ENCODE measurements at regions not wholly inside any gene's neighbourhood (a gene's known extent, or its start where the extent isn't known, plus 50 kb on each side); places are given as distances from the start of the nearest gene placed in this dataset.
"Not testable (repeated sequence)": the region's sequence is repeated elsewhere in the genome, so short reads cannot be mapped to it uniquely, and the experiment has no call there.

GRCh38 chr1:193387406-193387805 lies 201.0 kb upstream of the B3GALT2 start:
- TF ChIP-seq SNAI2 (CRISPR knock-in tag; IDR thresholded peaks at IDR 0.05) (no peak), POU6F1 (CRISPR knock-in tag; IDR thresholded peaks at IDR 0.05; ENCODE audit: borderline replicate concordance, low read depth) (no peak), TCF4 (CRISPR knock-in tag; IDR thresholded peaks at IDR 0.05; ENCODE audit: borderline replicate concordance) (no peak), ZNF565 (CRISPR knock-in tag; conservative IDR thresholded peaks at IDR 0.05; ENCODE audit: low read depth) (no peak), RARB (CRISPR knock-in tag; IDR thresholded peaks at IDR 0.05) (no peak), CSDC2 (CRISPR knock-in tag; IDR thresholded peaks at IDR 0.05) (no peak), ZNF70 (CRISPR knock-in tag; IDR thresholded peaks at IDR 0.05) (no peak), BACH2 (CRISPR knock-in tag; IDR thresholded peaks at IDR 0.05; ENCODE audit: borderline replicate concordance) (no peak), ISL1 (CRISPR knock-in tag; IDR thresholded peaks at IDR 0.05) (no peak), ZC3H10 (CRISPR knock-in tag; IDR thresholded peaks at IDR 0.05) (no peak), GLIS3 (CRISPR knock-in tag; IDR thresholded peaks at IDR 0.05) (no peak), ARNTL (CRISPR knock-in tag; IDR thresholded peaks at IDR 0.05; ENCODE audit: borderline replicate concordance, low read depth) (no peak), ZFP3 (CRISPR knock-in tag; IDR thresholded peaks at IDR 0.05) (no peak), ZFP30 (CRISPR knock-in tag; IDR thresholded peaks at IDR 0.05) (no peak), CSRNP3 (CRISPR knock-in tag; IDR thresholded peaks at IDR 0.05) (no peak), OSR1 (CRISPR knock-in tag; IDR thresholded peaks at IDR 0.05) (no peak), ZNF8 (CRISPR knock-in tag; IDR thresholded peaks at IDR 0.05) (no peak)
- TF ChIP-seq, protein P1, sequence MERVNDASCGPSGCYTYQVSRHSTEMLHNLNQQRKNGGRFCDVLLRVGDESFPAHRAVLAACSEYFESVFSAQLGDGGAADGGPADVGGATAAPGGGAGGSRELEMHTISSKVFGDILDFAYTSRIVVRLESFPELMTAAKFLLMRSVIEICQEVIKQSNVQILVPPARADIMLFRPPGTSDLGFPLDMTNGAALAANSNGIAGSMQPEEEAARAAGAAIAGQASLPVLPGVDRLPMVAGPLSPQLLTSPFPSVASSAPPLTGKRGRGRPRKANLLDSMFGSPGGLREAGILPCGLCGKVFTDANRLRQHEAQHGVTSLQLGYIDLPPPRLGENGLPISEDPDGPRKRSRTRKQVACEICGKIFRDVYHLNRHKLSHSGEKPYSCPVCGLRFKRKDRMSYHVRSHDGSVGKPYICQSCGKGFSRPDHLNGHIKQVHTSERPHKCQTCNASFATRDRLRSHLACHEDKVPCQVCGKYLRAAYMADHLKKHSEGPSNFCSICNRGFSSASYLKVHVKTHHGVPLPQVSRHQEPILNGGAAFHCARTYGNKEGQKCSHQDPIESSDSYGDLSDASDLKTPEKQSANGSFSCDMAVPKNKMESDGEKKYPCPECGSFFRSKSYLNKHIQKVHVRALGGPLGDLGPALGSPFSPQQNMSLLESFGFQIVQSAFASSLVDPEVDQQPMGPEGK (CRISPR knock-in tag; IDR thresholded peaks at IDR 0.05; ENCODE audit: borderline replicate concordance), result no peak
- TF ChIP-seq, protein P2, sequence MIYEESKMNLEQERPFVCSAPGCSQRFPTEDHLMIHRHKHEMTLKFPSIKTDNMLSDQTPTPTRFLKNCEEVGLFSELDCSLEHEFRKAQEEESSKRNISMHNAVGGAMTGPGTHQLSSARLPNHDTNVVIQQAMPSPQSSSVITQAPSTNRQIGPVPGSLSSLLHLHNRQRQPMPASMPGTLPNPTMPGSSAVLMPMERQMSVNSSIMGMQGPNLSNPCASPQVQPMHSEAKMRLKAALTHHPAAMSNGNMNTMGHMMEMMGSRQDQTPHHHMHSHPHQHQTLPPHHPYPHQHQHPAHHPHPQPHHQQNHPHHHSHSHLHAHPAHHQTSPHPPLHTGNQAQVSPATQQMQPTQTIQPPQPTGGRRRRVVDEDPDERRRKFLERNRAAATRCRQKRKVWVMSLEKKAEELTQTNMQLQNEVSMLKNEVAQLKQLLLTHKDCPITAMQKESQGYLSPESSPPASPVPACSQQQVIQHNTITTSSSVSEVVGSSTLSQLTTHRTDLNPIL (CRISPR knock-in tag; IDR thresholded peaks at IDR 0.05; ENCODE audit: low read depth), result no peak
- no peak for ATAC-seq

DNA sequence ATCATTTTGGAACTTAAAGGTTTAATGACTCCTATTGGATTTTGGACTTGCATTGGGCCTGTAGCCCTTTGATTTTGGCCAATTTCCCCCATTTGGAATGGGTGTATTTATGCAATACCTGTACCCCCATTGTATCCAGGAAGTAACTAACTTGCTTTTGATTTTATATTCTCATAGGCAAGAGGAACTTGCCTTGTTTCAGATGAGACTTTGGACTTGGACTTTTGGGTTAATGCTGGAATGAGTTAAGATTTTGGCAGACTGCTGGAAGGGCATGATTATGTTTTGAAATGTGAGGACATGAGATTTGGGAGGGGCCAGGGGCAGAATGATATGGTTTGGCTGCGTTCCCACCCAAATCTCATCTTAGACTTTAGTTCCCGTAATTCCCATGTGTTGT lies 192.0 kb upstream of the B3GALT2 start:
- not testable (repeated sequence) for ATAC-seq

DNA sequence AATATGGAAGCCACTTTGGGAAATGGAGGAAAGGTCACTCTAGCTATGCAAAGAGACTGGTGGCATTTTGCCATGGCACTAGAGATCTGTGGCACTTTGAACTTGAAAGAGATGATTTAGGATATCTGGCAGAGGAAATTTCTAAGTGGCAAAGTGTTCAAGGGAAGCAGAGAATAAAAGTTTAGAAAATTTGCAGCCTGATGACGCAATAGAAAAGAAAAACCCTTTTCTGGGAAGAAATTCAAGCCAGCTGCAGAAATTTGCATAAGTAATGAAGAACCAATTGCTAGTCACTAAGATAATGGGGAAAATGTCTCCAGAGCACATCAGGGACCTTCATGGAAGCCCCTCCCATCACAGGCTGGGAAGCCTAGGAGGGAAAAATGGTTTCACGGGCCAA lies 191.1 kb upstream of the B3GALT2 start:
- no peak for TF ChIP-seq ZNF565 (CRISPR knock-in tag; conservative IDR thresholded peaks at IDR 0.05; ENCODE audit: low read depth)
- no peak for TF ChIP-seq ZFP3 (CRISPR knock-in tag; IDR thresholded peaks at IDR 0.05)
- TF ChIP-seq GLIS3 (CRISPR knock-in tag; IDR thresholded peaks at IDR 0.05), result no peak
- no peak for TF ChIP-seq ARNTL (CRISPR knock-in tag; IDR thresholded peaks at IDR 0.05; ENCODE audit: borderline replicate concordance, low read depth)
- TF ChIP-seq ISL1 (CRISPR knock-in tag; IDR thresholded peaks at IDR 0.05), result no peak
- TF ChIP-seq CSRNP3 (CRISPR knock-in tag; IDR thresholded peaks at IDR 0.05), result no peak
- no peak for TF ChIP-seq SNAI2 (CRISPR knock-in tag; IDR thresholded peaks at IDR 0.05)
- TF ChIP-seq ESRRG (CRISPR knock-in tag; IDR thresholded peaks at IDR 0.05), result no peak
- TF ChIP-seq RARB (CRISPR knock-in tag; IDR thresholded peaks at IDR 0.05), result no peak
- TF ChIP-seq BACH2 (CRISPR knock-in tag; IDR thresholded peaks at IDR 0.05; ENCODE audit: borderline replicate concordance), result no peak
- TF ChIP-seq OSR1 (CRISPR knock-in tag; IDR thresholded peaks at IDR 0.05), result no peak
- TF ChIP-seq ZNF70 (CRISPR knock-in tag; IDR thresholded peaks at IDR 0.05), result no peak
- no peak for TF ChIP-seq ZNF8 (CRISPR knock-in tag; IDR thresholded peaks at IDR 0.05)
- no peak for TF ChIP-seq ZC3H10 (CRISPR knock-in tag; IDR thresholded peaks at IDR 0.05)
- TF ChIP-seq, protein P2 (CRISPR knock-in tag; IDR thresholded peaks at IDR 0.05; ENCODE audit: low read depth), result no peak
- no peak for TF ChIP-seq TSHZ2 (CRISPR knock-in tag; IDR thresholded peaks at IDR 0.05)
- TF ChIP-seq ZFP30 (CRISPR knock-in tag; IDR thresholded peaks at IDR 0.05), result no peak
- no peak for ATAC-seq
